ENCODE measurements at regions not wholly inside any gene's neighbourhood (a gene's known extent, or its start where the extent isn't known, plus 50 kb on each side); places are given as distances from the start of the nearest gene placed in this dataset.

- no peak overlapping the region for H2AFZ ChIP-seq (ENCODE audit: low read length)
- no peaks in the 10 kb centered on the region for H3K36me3 ChIP-seq (ENCODE audit: low read depth, low read length)
- H3F3A ChIP-seq (ENCODE audit: low read length, unreplicated experiment) = no peaks in the 10 kb centered on the region
- POLR2A ChIA-PET (ENCODE audit: unreplicated experiment) = no interaction called here
- no peaks in the 10 kb centered on the region for H3K9me2 ChIP-seq (replicated peaks; ENCODE audit: low read length)
- no peak overlapping the region for H3K4me2 ChIP-seq (ENCODE audit: low read length)
- CTCF ChIA-PET = no interaction called here
- H3K27ac ChIP-seq (ENCODE audit: low read length) = no peak overlapping the region
- no peaks in the 10 kb centered on the region for H4K20me1 ChIP-seq (ENCODE audit: low read length)
- H3K4me3 ChIP-seq (ENCODE audit: low read length) = no peak overlapping the region
- no peaks in the 10 kb centered on the region for H3K9me3 ChIP-seq (ENCODE audit: low read length)
- intact Hi-C loops (cut with micrococcal nuclease) = no loop called here
- no TSS peak for BruUV-seq (replicated peaks)
- TF ChIP-seq EZH2phosphoT487 (IDR thresholded peaks at IDR 0.05; ENCODE audit: borderline replicate concordance, low read length) = no peak
- TF ChIP-seq EZH2 (IDR thresholded peaks at IDR 0.05; ENCODE audit: low read length, unreplicated experiment) = no peak
- TF ChIP-seq, protein P1, sequence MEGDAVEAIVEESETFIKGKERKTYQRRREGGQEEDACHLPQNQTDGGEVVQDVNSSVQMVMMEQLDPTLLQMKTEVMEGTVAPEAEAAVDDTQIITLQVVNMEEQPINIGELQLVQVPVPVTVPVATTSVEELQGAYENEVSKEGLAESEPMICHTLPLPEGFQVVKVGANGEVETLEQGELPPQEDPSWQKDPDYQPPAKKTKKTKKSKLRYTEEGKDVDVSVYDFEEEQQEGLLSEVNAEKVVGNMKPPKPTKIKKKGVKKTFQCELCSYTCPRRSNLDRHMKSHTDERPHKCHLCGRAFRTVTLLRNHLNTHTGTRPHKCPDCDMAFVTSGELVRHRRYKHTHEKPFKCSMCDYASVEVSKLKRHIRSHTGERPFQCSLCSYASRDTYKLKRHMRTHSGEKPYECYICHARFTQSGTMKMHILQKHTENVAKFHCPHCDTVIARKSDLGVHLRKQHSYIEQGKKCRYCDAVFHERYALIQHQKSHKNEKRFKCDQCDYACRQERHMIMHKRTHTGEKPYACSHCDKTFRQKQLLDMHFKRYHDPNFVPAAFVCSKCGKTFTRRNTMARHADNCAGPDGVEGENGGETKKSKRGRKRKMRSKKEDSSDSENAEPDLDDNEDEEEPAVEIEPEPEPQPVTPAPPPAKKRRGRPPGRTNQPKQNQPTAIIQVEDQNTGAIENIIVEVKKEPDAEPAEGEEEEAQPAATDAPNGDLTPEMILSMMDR (conservative IDR thresholded peaks at IDR 0.05; ENCODE audit: low read depth, low read length) = no peak
- ATAC-seq (no peak), DNase-seq (no peak)
- H3K9ac ChIP-seq (ENCODE audit: low read length) = no peak overlapping the region
- peaks cover 9% of the 10 kb centered on the region; the same call in 1 of the 2 replicates for H3K27me3 ChIP-seq (ENCODE audit: low read length)
- no peaks in the 10 kb centered on the region for H3K79me2 ChIP-seq (ENCODE audit: low read length)
- H3K4me1 ChIP-seq (ENCODE audit: insufficient read depth, low read length) = no peaks in the 10 kb centered on the region
These were observed 60.4 kb upstream of the SLC1A4 start for GRCh38 chr2:64928813-64929212.

DNA sequence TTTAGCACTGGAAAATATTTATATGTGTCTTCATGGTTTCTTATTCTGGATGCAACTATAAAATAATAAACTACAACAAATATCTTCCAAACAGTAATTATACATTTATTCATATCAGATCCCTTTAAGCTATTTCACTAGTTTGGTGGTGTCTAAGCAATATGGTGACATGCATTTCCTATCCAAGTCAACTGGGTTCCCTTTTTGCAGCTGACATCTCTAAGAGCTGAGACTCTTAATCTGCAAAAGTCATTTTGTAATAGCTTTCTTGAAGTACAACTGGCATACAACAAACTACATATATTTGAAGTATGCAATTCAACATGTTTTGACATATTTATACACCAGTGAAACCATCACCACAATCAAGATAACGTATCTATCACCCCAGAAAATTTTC is 59.9 kb upstream of the SLC1A4 start:
- Histone ChIP-seq H3K9me3 (ENCODE audit: low read length) (no peaks in the 10 kb centered on the region), H2AFZ (ENCODE audit: low read length) (no peak overlapping the region), H3K4me1 (ENCODE audit: insufficient read depth, low read length) (no peaks in the 10 kb centered on the region), H3K27ac (ENCODE audit: low read length) (no peak overlapping the region), H3K36me3 (ENCODE audit: low read depth, low read length) (no peaks in the 10 kb centered on the region), H3K9me2 (replicated peaks; ENCODE audit: low read length) (no peaks in the 10 kb centered on the region), H3K4me2 (ENCODE audit: low read length) (no peak overlapping the region), H4K20me1 (ENCODE audit: low read length) (no peaks in the 10 kb centered on the region), H3K4me3 (ENCODE audit: low read length) (no peak overlapping the region), H3F3A (ENCODE audit: low read length, unreplicated experiment) (no peaks in the 10 kb centered on the region), H3K27me3 (ENCODE audit: low read length) (peaks cover 9% of the 10 kb centered on the region; the same call in 1 of the 2 replicates), H3K79me2 (ENCODE audit: low read length) (no peaks in the 10 kb centered on the region), H3K9ac (ENCODE audit: low read length) (no peak overlapping the region)
- ATAC-seq (no peak), DNase-seq (no peak)
- BruUV-seq (replicated peaks) = no TSS peak
- POLR2A ChIA-PET (ENCODE audit: unreplicated experiment) = no interaction called here
- TF ChIP-seq, protein P1 (conservative IDR thresholded peaks at IDR 0.05; ENCODE audit: low read depth, low read length) = no peak
- TF ChIP-seq EZH2 (IDR thresholded peaks at IDR 0.05; ENCODE audit: low read length, unreplicated experiment) (no peak), EZH2phosphoT487 (IDR thresholded peaks at IDR 0.05; ENCODE audit: borderline replicate concordance, low read length) (no peak)
- CTCF ChIA-PET = no interaction called here
- intact Hi-C loops (cut with micrococcal nuclease) = no loop called here

GRCh38 chr2:64930258-64930671 is 58.9 kb upstream of the SLC1A4 start:
- no peak overlapping the region for H3K4me2 ChIP-seq (ENCODE audit: low read length)
- H3K79me2 ChIP-seq (ENCODE audit: low read length) = no peaks in the 10 kb centered on the region
- DNase-seq = no peak
- peaks cover 9% of the 10 kb centered on the region; the same call in 1 of the 2 replicates for H3K27me3 ChIP-seq (ENCODE audit: low read length)
- POLR2A ChIA-PET (ENCODE audit: unreplicated experiment) = no interaction called here
- no peak overlapping the region for H3K4me3 ChIP-seq (ENCODE audit: low read length)
- TF ChIP-seq, protein P1 (conservative IDR thresholded peaks at IDR 0.05; ENCODE audit: low read depth, low read length) = no peak
- TF ChIP-seq EZH2 (IDR thresholded peaks at IDR 0.05; ENCODE audit: low read length, unreplicated experiment) = no peak
- no peak for TF ChIP-seq EZH2phosphoT487 (IDR thresholded peaks at IDR 0.05; ENCODE audit: borderline replicate concordance, low read length)
- H4K20me1 ChIP-seq (ENCODE audit: low read length) = no peaks in the 10 kb centered on the region
- intact Hi-C loops (cut with micrococcal nuclease) = no loop called here
- H3K27ac ChIP-seq (ENCODE audit: low read length) = no peak overlapping the region
- no peaks in the 10 kb centered on the region for H3F3A ChIP-seq (ENCODE audit: low read length, unreplicated experiment)
- no peak overlapping the region for H3K9ac ChIP-seq (ENCODE audit: low read length)
- BruUV-seq (replicated peaks) = no TSS peak
- H3K9me2 ChIP-seq (replicated peaks; ENCODE audit: low read length) = no peaks in the 10 kb centered on the region
- H3K4me1 ChIP-seq (ENCODE audit: insufficient read depth, low read length) = no peaks in the 10 kb centered on the region
- H3K9me3 ChIP-seq (ENCODE audit: low read length) = no peaks in the 10 kb centered on the region
- CTCF ChIA-PET = no interaction called here
- ATAC-seq = no peak
- H3K36me3 ChIP-seq (ENCODE audit: low read depth, low read length) = no peaks in the 10 kb centered on the region
- H2AFZ ChIP-seq (ENCODE audit: low read length) = no peak overlapping the region

Data from PC-3 (cell line).